SU-DHL-6 (cell line): ENCODE measurements at regions not wholly inside any gene's neighbourhood (a gene's known extent, or its start where the extent isn't known, plus 50 kb on each side); places are given as distances from the start of the nearest gene placed in this dataset.

ENCODE experiments used
- H2AFZ ChIP-seq: fragments of 200-600 bp; sonication (generic); 2 replicates; pipeline ENCODE4 v1.6.1; 2014; ENCODE audit warnings: low read depth, mild to moderate bottlenecking, moderate library complexity, mixed read lengths, antibody characterized with exemption, low read length; ENCODE audit not compliant: severe bottlenecking
- H3F3A ChIP-seq: fragments of 200-600 bp; shearing (Covaris generic); 2 replicates; pipeline ENCODE4 v1.6.0; 2016; ENCODE audit warnings: antibody characterized with exemption, mild to moderate bottlenecking; ENCODE audit not compliant: insufficient read depth
- H3K27ac ChIP-seq: fragments of 200-600 bp; sonication (generic); 2 replicates; pipeline ENCODE4 v1.5.1; 2016; ENCODE audit warnings: low read depth, mild to moderate bottlenecking, low read length, moderate library complexity, mixed read lengths
- H3K27me3 ChIP-seq: fragments of 200-600 bp; sonication (generic), shearing (Covaris generic); 2 replicates; pipeline ENCODE4 v1.6.0; 2014; ENCODE audit warnings: mild to moderate bottlenecking, low read length
- H3K36me3 ChIP-seq: fragments of 200-600 bp; sonication (generic); 2 replicates; pipeline ENCODE4 v1.6.1; 2014; ENCODE audit warnings: mild to moderate bottlenecking, low read length, mixed read lengths
- H3K4me2 ChIP-seq: fragments of 300-600, 200-600 bp; shearing (Covaris generic), sonication (generic); 2 replicates; pipeline ENCODE4 v1.6.0; 2014; ENCODE audit warnings: low read length, low read depth, mild to moderate bottlenecking; ENCODE audit not compliant: poor library complexity, severe bottlenecking
- H3K4me3 ChIP-seq: fragments of 200-600 bp; sonication (generic); 2 replicates; pipeline ENCODE4 v1.5.1; 2014; ENCODE audit warnings: antibody characterized with exemption, low read length, mild to moderate bottlenecking, mixed read lengths; ENCODE audit not compliant: insufficient read depth, poor library complexity, severe bottlenecking
- H3K79me2 ChIP-seq: fragments of 200-600 bp; sonication (generic); 2 replicates; pipeline ENCODE4 v1.6.1; 2014; ENCODE audit warnings: mild to moderate bottlenecking, low read length, moderate library complexity; ENCODE audit not compliant: insufficient read depth
- H3K9ac ChIP-seq: fragments of 200-600 bp; sonication (generic); 2 replicates; pipeline ENCODE4 v1.7.0; 2014; ENCODE audit warnings: mild to moderate bottlenecking, low read length
- H3K9me2 ChIP-seq: fragments of 200-600 bp; sonication (generic); replicated peaks from 2 replicates; pipeline ENCODE4 v1.6.1; 2014; ENCODE audit warnings: low read length; ENCODE audit not compliant: insufficient read depth
- H3K9me3 ChIP-seq: fragments of 200-600 bp; sonication (generic); 2 replicates; pipeline ENCODE4 v1.6.1; 2014; ENCODE audit warnings: low read length, mixed read lengths; ENCODE audit not compliant: insufficient read depth
- H4K20me1 ChIP-seq: fragments of 200-600 bp; sonication (generic); 2 replicates; pipeline ENCODE4 v1.6.1; 2014; ENCODE audit warnings: low read depth, mild to moderate bottlenecking, antibody characterized with exemption, low read length, moderate library complexity, mixed read lengths
- EZH2phosphoT487 ChIP-seq: fragments of 200-600 bp; sonication (generic), shearing (Covaris generic); conservative IDR thresholded peaks from 2 replicates; pipeline ENCODE4 v1.6.1; 2018; ENCODE audit warnings: mild to moderate bottlenecking, antibody characterized with exemption, low read length, moderate library complexity, mixed read lengths
- TF ChIP-seq, protein P1 (sequence below): fragments of 200-600 bp; sonication (generic); IDR thresholded peaks from one replicate; pipeline ENCODE4 v1.5.1; 2017; ENCODE audit warnings: antibody characterized with exemption, mild to moderate bottlenecking, low read length, moderate library complexity; ENCODE audit not compliant: insufficient read depth, poor library complexity, severe bottlenecking

DNA sequence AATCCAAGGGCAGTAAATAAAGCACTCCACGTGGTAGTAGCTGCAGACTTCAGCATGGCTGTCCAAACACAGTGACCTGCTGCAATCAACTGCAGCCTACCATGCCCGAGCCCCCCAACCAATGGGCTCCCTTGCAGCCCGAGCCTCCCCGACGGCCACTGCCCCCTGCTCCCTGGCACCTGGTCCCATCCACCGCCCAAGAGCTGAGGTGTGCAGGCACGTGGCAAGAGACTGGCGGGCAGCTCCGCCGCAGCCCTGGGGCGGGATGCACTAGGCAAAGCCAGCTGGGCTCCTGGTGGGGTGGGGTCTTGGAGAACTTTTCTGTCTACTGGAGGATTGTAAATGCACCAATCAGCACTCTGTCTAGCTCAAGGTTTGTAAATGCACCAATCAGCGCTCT, 57.6 kb upstream of the RGS2 start:
- no peak overlapping the region for H3K27ac ChIP-seq

GRCh38 chr1:192756314-192756713, 52.5 kb upstream of the RGS2 start:
- Histone ChIP-seq H2AFZ (no peak overlapping the region), H3K9ac (no peak overlapping the region), H3K79me2 (no peaks in the 10 kb centered on the region), H3K27me3 (no peaks in the 10 kb centered on the region), H3K9me3 (no peaks in the 10 kb centered on the region), H3K4me3 (no peak overlapping the region), H4K20me1 (no peaks in the 10 kb centered on the region), H3K9me2 (no peaks in the 10 kb centered on the region), H3K36me3 (no peaks in the 10 kb centered on the region), H3K4me2 (no peak overlapping the region), H3K27ac (no peak overlapping the region), H3F3A (no peaks in the 10 kb centered on the region)
- TF ChIP-seq, protein P1, sequence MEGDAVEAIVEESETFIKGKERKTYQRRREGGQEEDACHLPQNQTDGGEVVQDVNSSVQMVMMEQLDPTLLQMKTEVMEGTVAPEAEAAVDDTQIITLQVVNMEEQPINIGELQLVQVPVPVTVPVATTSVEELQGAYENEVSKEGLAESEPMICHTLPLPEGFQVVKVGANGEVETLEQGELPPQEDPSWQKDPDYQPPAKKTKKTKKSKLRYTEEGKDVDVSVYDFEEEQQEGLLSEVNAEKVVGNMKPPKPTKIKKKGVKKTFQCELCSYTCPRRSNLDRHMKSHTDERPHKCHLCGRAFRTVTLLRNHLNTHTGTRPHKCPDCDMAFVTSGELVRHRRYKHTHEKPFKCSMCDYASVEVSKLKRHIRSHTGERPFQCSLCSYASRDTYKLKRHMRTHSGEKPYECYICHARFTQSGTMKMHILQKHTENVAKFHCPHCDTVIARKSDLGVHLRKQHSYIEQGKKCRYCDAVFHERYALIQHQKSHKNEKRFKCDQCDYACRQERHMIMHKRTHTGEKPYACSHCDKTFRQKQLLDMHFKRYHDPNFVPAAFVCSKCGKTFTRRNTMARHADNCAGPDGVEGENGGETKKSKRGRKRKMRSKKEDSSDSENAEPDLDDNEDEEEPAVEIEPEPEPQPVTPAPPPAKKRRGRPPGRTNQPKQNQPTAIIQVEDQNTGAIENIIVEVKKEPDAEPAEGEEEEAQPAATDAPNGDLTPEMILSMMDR: no peak
- no peak for TF ChIP-seq EZH2phosphoT487

More for the DNA sequence above, 57.6 kb upstream of the RGS2 start:
- H3K4me2 ChIP-seq: no peak overlapping the region
- no peaks in the 10 kb centered on the region for H3K9me3 ChIP-seq
- no peak overlapping the region for H3K9ac ChIP-seq
- H3K36me3 ChIP-seq: no peaks in the 10 kb centered on the region
- no peak overlapping the region for H2AFZ ChIP-seq
- no peaks in the 10 kb centered on the region for H3K79me2 ChIP-seq
- H3K27me3 ChIP-seq: no peaks in the 10 kb centered on the region
- no peaks in the 10 kb centered on the region for H3K9me2 ChIP-seq
- no peak overlapping the region for H3K4me3 ChIP-seq
- no peaks in the 10 kb centered on the region for H3F3A ChIP-seq
- H4K20me1 ChIP-seq: no peaks in the 10 kb centered on the region
- TF ChIP-seq, protein P1: no peak
- TF ChIP-seq EZH2phosphoT487: no peak

DNA sequence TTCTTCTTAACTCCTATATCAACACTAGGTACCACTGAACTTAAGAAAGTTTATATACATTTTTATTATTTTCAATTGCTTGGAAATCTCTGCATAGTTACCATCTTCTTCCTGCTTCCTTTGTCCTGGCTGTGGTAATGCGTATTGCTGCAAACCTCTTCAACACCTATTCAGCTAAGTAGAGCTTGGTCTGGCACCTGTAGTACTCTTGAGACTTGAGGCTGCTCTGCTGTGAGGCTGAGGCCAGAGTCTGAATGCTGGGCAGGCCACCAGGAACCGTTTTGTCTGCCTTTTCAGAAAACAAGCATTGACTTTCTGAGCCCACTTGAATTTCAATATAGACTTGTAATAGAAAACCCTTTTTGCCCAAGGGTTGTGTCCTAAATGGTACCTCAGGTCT, 52.0 kb upstream of the RGS2 start:
- Histone ChIP-seq H3K4me3 (no peak overlapping the region), H2AFZ (no peak overlapping the region), H3K79me2 (no peaks in the 10 kb centered on the region), H3K9me2 (no peaks in the 10 kb centered on the region), H3K9ac (no peak overlapping the region), H3K27me3 (no peaks in the 10 kb centered on the region), H3K4me2 (no peak overlapping the region), H3K9me3 (no peaks in the 10 kb centered on the region), H3K36me3 (no peaks in the 10 kb centered on the region), H4K20me1 (no peaks in the 10 kb centered on the region), H3F3A (no peaks in the 10 kb centered on the region), H3K27ac (no peak overlapping the region)
- TF ChIP-seq EZH2phosphoT487: no peak
- TF ChIP-seq, protein P1: no peak

DNA sequence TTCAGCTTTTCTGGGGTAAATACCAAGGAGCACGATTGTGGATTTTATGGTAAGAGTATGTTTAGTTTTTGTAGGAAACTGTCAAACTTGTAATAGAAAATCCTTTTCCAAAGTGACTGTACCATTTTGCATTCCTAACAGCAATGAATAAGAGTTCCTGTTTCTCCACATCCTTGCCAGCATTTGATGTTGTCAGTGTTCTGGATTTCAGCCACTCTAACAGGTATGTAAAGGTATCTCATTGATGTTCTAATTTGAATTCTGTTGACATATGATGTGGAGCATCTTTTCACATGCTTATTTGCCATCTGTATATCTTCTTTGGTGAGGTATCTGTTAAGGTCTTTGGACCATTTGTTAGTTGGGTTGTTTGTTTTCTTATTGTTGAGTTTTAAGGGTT, 50.3 kb upstream of the RGS2 start:
- H3K4me3 ChIP-seq: no peak overlapping the region
- no peak overlapping the region for H3K4me2 ChIP-seq
- H3K9me3 ChIP-seq: no peaks in the 10 kb centered on the region
- no peak overlapping the region for H3K27ac ChIP-seq
- no peaks in the 10 kb centered on the region for H3K9me2 ChIP-seq
- H3K9ac ChIP-seq: no peak overlapping the region
- no peaks in the 10 kb centered on the region for H4K20me1 ChIP-seq
- no peaks in the 10 kb centered on the region for H3F3A ChIP-seq
- H3K36me3 ChIP-seq: no peaks in the 10 kb centered on the region
- H3K27me3 ChIP-seq: no peaks in the 10 kb centered on the region
- TF ChIP-seq, protein P1: no peak
- no peak for TF ChIP-seq EZH2phosphoT487
- H2AFZ ChIP-seq: no peak overlapping the region
- no peaks in the 10 kb centered on the region for H3K79me2 ChIP-seq
